H1 (cell line): ENCODE measurements at regions not wholly inside any gene's neighbourhood (a gene's known extent, or its start where the extent isn't known, plus 50 kb on each side); places are given as distances from the start of the nearest gene placed in this dataset.

Experiments used
- CTCF ChIA-PET: fragments of 300-600 bp; sonication (Branson Sonifier 250); formaldehyde crosslinking; loops from one replicate; lab custom pipeline; 2021; ENCODE audit not compliant: partially characterized antibody; lab: Charles Lee
- POLR2A ChIA-PET: fragments of 300-600 bp; sonication (Branson Sonifier 250); formaldehyde crosslinking; loops from one replicate; lab custom pipeline; 2021; ENCODE audit warnings: inconsistent platforms; ENCODE audit not compliant: partially characterized antibody; lab: Charles Lee
- DNase-seq, 2 experiments: peaks; one replicate each; pipeline versions ENCODE4 v3.0.0 to v3.0.0-alpha.2; 2010 to 2022; ENCODE audit warnings: low spot score in 2 of 2, low read depth in 1 of 2, mixed read lengths in 1 of 2
- FAIRE-seq: peaks from 2 replicates; lab custom pipeline; 2011; peaks lifted over from hg19 to GRCh38; lab: Jason Lieb, UNC
- H2AFZ ChIP-seq: 2 replicates; pipeline ENCODE4 v1.8.1; 2012; ENCODE audit warnings: low read length, inconsistent platforms
- H2AK5ac ChIP-seq: 2 replicates; pipeline ENCODE4 v1.6.1; 2013; ENCODE audit warnings: low read depth, low read length
- H2BK120ac ChIP-seq: replicated peaks from 2 replicates; pipeline ENCODE3; 2013; ENCODE audit warnings: low read depth, low read length, inconsistent platforms
- H2BK12ac ChIP-seq: 2 replicates; pipeline ENCODE4 v1.6.1; 2013; ENCODE audit warnings: low read depth, low read length
- H2BK15ac ChIP-seq: 2 replicates; pipeline ENCODE4 v1.6.1; 2013; ENCODE audit warnings: low read length
- H2BK20ac ChIP-seq: 2 replicates; pipeline ENCODE4 v1.6.1; 2013; ENCODE audit warnings: low read length
- H2BK5ac ChIP-seq: 2 replicates; pipeline ENCODE4 v1.6.1; 2013; ENCODE audit warnings: low read depth, low read length
- H3K14ac ChIP-seq: 2 replicates; pipeline ENCODE4 v1.6.1; 2013; ENCODE audit warnings: inconsistent platforms; ENCODE audit not compliant: insufficient read length
- H3K18ac ChIP-seq: 2 replicates; pipeline ENCODE4 v1.6.1; 2013; ENCODE audit warnings: low read length; ENCODE audit errors: extremely low read depth
- H3K23ac ChIP-seq: 2 replicates; pipeline ENCODE4 v1.6.1; 2013; ENCODE audit warnings: inconsistent platforms; ENCODE audit not compliant: insufficient read length
- H3K23me2 ChIP-seq: 2 replicates; pipeline ENCODE4 v1.6.1; 2013; ENCODE audit warnings: low read depth, low read length
- H3K27ac ChIP-seq: 2 replicates; pipeline ENCODE4 v1.6.1; 2011; ENCODE audit warnings: low read depth, low read length, inconsistent platforms
- H3K27me3 ChIP-seq, 4 experiments: replicated peaks in 1 of 4; 1 replicate in 1 of 4; 2 replicates in 3 of 4; pipeline versions ENCODE4 v1.6.1 to v1.8.1; 2011 to 2013; ENCODE audit warnings: low read length in 3 of 4, mild to moderate bottlenecking in 3 of 4, inconsistent platforms in 2 of 4, mixed read lengths in 2 of 4, moderate library complexity in 1 of 4; ENCODE audit not compliant: control insufficient read depth in 3 of 4, insufficient read depth in 3 of 4; ENCODE audit errors: extremely low read depth in 1 of 4
- H3K36me3 ChIP-seq, 4 experiments: 2 replicates each; pipeline versions ENCODE4 v1.6.1 to v1.8.1; 2011 to 2013; ENCODE audit warnings: mild to moderate bottlenecking in 4 of 4, low read length in 3 of 4, moderate library complexity in 2 of 4, control low read depth in 1 of 4, inconsistent platforms in 1 of 4; ENCODE audit not compliant: insufficient read depth in 4 of 4, control insufficient read depth in 2 of 4
- H3K4ac ChIP-seq: replicated peaks from 2 replicates; pipeline ENCODE3; 2013; ENCODE audit warnings: low read length, low read depth, mixed read lengths, inconsistent platforms; ENCODE audit not compliant: insufficient read length
- H3K4me1 ChIP-seq, 4 experiments: replicated peaks in 1 of 4; 1 replicate in 1 of 4; 2 replicates in 3 of 4; pipeline versions ENCODE4 v1.6.1 to v1.8.1; 2011 to 2013; ENCODE audit warnings: low read length in 3 of 4, inconsistent platforms in 2 of 4, mixed read lengths in 1 of 4; ENCODE audit not compliant: insufficient read depth in 4 of 4, control insufficient read depth in 3 of 4
- H3K4me2 ChIP-seq, 2 experiments: 2 replicates each; pipeline versions ENCODE4 v1.6.1 to v1.8.1; 2011 to 2013; ENCODE audit warnings: low read depth in 2 of 2, low read length in 2 of 2, control low read depth in 1 of 2, inconsistent platforms in 1 of 2, mild to moderate bottlenecking in 1 of 2; ENCODE audit not compliant: insufficient read depth in 1 of 2
- H3K4me3 ChIP-seq, 4 experiments: fragments of 200-600, 300-600 bp in 1 of 4; sonication (generic), shearing (Covaris generic), sonication (Bioruptor Twin) in 1 of 4; 2 replicates each; pipeline versions ENCODE4 v1.5.1 to v1.8.1; 2011 to 2016; ENCODE audit warnings: low read length in 4 of 4, low read depth in 3 of 4, control low read depth in 2 of 4, inconsistent platforms in 2 of 4, mild to moderate bottlenecking in 2 of 4, mixed read lengths in 1 of 4, moderate library complexity in 1 of 4; ENCODE audit not compliant: insufficient read depth in 2 of 4; ENCODE audit errors: extremely low read depth in 1 of 4
- H3K56ac ChIP-seq: replicated peaks from 2 replicates; pipeline ENCODE3; 2013; ENCODE audit warnings: low read depth, mild to moderate bottlenecking, mixed read lengths, low read length, inconsistent platforms; ENCODE audit not compliant: insufficient read length
- H3K79me1 ChIP-seq: 2 replicates; pipeline ENCODE4 v1.6.1; 2013; ENCODE audit warnings: low read depth, low read length, control low read depth
- H3K79me2 ChIP-seq, 2 experiments: 2 replicates each; pipeline versions ENCODE4 v1.6.1 to v1.8.1; 2012 to 2013; ENCODE audit warnings: low read length in 2 of 2, mild to moderate bottlenecking in 2 of 2, inconsistent platforms in 1 of 2; ENCODE audit not compliant: insufficient read depth in 2 of 2, control insufficient read depth in 1 of 2
- H3K9ac ChIP-seq, 4 experiments: replicated peaks in 1 of 4; 1 replicate in 1 of 4; 2 replicates in 3 of 4; pipeline versions ENCODE4 v1.6.1 to v1.8.1; 2011 to 2013; ENCODE audit warnings: low read depth in 3 of 4, low read length in 3 of 4, control low read depth in 2 of 4, mild to moderate bottlenecking in 2 of 4, moderate library complexity in 2 of 4, inconsistent platforms in 1 of 4; ENCODE audit errors: extremely low read depth in 1 of 4
- H3K9me3 ChIP-seq, 2 experiments: 2 replicates each; pipeline versions ENCODE4 v1.6.1 to v1.8.1; 2012 to 2013; ENCODE audit warnings: mild to moderate bottlenecking in 2 of 2, moderate library complexity in 2 of 2, control low read depth in 1 of 2, inconsistent platforms in 1 of 2, low read depth in 1 of 2, low read length in 1 of 2, mixed read lengths in 1 of 2; ENCODE audit not compliant: insufficient read depth in 2 of 2
- H4K20me1 ChIP-seq, 2 experiments: replicated peaks in 1 of 2; 2 replicates each; pipeline versions ENCODE3 to v1.8.1; 2011 to 2013; ENCODE audit warnings: inconsistent platforms in 2 of 2, low read length in 2 of 2, mild to moderate bottlenecking in 1 of 2; ENCODE audit not compliant: insufficient read depth in 2 of 2, control insufficient read depth in 1 of 2
- H4K5ac ChIP-seq: 2 replicates; pipeline ENCODE4 v1.6.1; 2013; ENCODE audit warnings: low read length, low read depth, mixed read lengths, inconsistent platforms; ENCODE audit not compliant: insufficient read length
- H4K8ac ChIP-seq: 2 replicates; pipeline ENCODE4 v1.8.0; 2013; ENCODE audit warnings: mild to moderate bottlenecking, moderate library complexity, low read length, inconsistent platforms; ENCODE audit not compliant: insufficient read depth; ENCODE audit errors: extremely low read depth
- H4K91ac ChIP-seq: replicated peaks from 2 replicates; pipeline ENCODE3; 2013; ENCODE audit warnings: low read length, mixed read lengths, inconsistent platforms; ENCODE audit not compliant: insufficient read length
- ATF2 ChIP-seq: IDR thresholded peaks from 2 replicates; pipeline ENCODE4 v1.6.1; 2012; ENCODE audit warnings: low read length, inconsistent platforms
- CBX8 ChIP-seq: fragments of 300-800, 300-1000 bp; sonication (generic); IDR thresholded peaks from 2 replicates; pipeline ENCODE4 v1.7.1; 2016; ENCODE audit warnings: low read depth, low read length, borderline replicate concordance
- CHD1 ChIP-seq: IDR thresholded peaks from 2 replicates; pipeline ENCODE4 v1.6.1; 2012; ENCODE audit warnings: low read depth, low read length, improper control_type of control experiment
- HDAC6 ChIP-seq: IDR thresholded peaks from one replicate; pipeline ENCODE4 v1.7.1; 2012; ENCODE audit warnings: low read depth, mild to moderate bottlenecking, inconsistent platforms, low read length, moderate library complexity
- NRF1 ChIP-seq: IDR thresholded peaks from 2 replicates; pipeline ENCODE4 v1.6.1; 2011; ENCODE audit warnings: mild to moderate bottlenecking, low read depth, low read length, improper control_type of control experiment
- PHF8 ChIP-seq: fragments of 200-600 bp; sonication (generic); conservative IDR thresholded peaks from 2 replicates; pipeline ENCODE4 v1.7.1; 2012; ENCODE audit warnings: low read depth, mild to moderate bottlenecking, inconsistent platforms, low read length, moderate library complexity
- RFX5 ChIP-seq: IDR thresholded peaks from 2 replicates; pipeline ENCODE4 v1.6.1; 2011; ENCODE audit warnings: low read depth, low read length, improper control_type of control experiment, borderline replicate concordance
- RNF2 ChIP-seq: fragments of 200-900, 300-1000 bp; sonication (generic); IDR thresholded peaks from 2 replicates; pipeline ENCODE4 v1.7.1; 2016; ENCODE audit warnings: borderline replicate concordance, low read depth, mild to moderate bottlenecking, antibody characterized with exemption, low read length; ENCODE audit not compliant: poor library complexity, severe bottlenecking; ENCODE audit errors: missing control alignments
- RXRA ChIP-seq: IDR thresholded peaks from 2 replicates; pipeline ENCODE4 v1.6.1; 2011; ENCODE audit warnings: low read depth, mild to moderate bottlenecking, low read length, moderate library complexity; ENCODE audit not compliant: insufficient read depth
- SIRT6 ChIP-seq: IDR thresholded peaks from one replicate; pipeline ENCODE4 v1.7.1; 2012; ENCODE audit warnings: low read length, inconsistent platforms
- SIX5 ChIP-seq: IDR thresholded peaks from 2 replicates; pipeline ENCODE4 v1.6.1; 2011; ENCODE audit warnings: mild to moderate bottlenecking, low read depth, low read length
- SP1 ChIP-seq: IDR thresholded peaks from 2 replicates; pipeline ENCODE4 v1.6.1; 2011; ENCODE audit warnings: low read depth, low read length
- SUZ12 ChIP-seq: fragments of 200-600 bp; sonication (generic); IDR thresholded peaks from 2 replicates; pipeline ENCODE4 v1.6.1; 2012; ENCODE audit warnings: mild to moderate bottlenecking, inconsistent platforms, low read length, moderate library complexity, mixed read lengths
- TCF12 ChIP-seq: IDR thresholded peaks from 2 replicates; pipeline ENCODE4 v1.6.1; 2011; ENCODE audit warnings: low read depth, mild to moderate bottlenecking, low read length
- WGBS, 2 experiments: shearing (Covaris generic) in 1 of 2; methylation state at CpG; one replicate each; pipeline versions ENCODE4 v1.1.6 to v1.1.7; 2013 to 2015; ENCODE audit warnings: low lambda C conversion rate in 2 of 2, mixed read lengths in 2 of 2, inconsistent platforms in 1 of 2, low coverage in 1 of 2, missing lambda C conversion rate in 1 of 2; ENCODE audit not compliant: insufficient replicate concordance in 2 of 2, insufficient coverage in 1 of 2, insufficient read length in 1 of 2; ENCODE audit errors: extremely low coverage in 1 of 2, missing lambda C conversion rate in 1 of 2; 5-methylcytosine and 5-hydroxymethylcytosine counted together

- H3K18ac ChIP-seq, result no peak overlapping the region
- H3K23me2 ChIP-seq, result no peaks in the 10 kb centered on the region
- no peak overlapping the region for H3K14ac ChIP-seq
- H2BK5ac ChIP-seq, result no peak overlapping the region
- no peaks in the 10 kb centered on the region for H3K9me3 ChIP-seq
- no peak overlapping the region for H4K8ac ChIP-seq
- DNase-seq, result no peak
- no peaks in the 10 kb centered on the region for H4K20me1 ChIP-seq
- no peak overlapping the region for H2AFZ ChIP-seq
- H3K79me1 ChIP-seq, result no peaks in the 10 kb centered on the region
- H3K4me3 ChIP-seq, result no peak overlapping the region
- no peak overlapping the region for H2BK120ac ChIP-seq
- no peaks in the 10 kb centered on the region for H3K36me3 ChIP-seq
- H3K9ac ChIP-seq, result no peak overlapping the region
- H2BK12ac ChIP-seq, result no peak overlapping the region
- ChIA-PET POLR2A (no interaction called here), CTCF (interaction anchor here (1.0 kb wide), 1 partner anchor 199 kb away, joined by 3 read pairs; no protein-coding TSS in a partner anchor)
- no peak overlapping the region for H3K4me2 ChIP-seq
- H2AK5ac ChIP-seq, result no peak overlapping the region
- no peak overlapping the region for H2BK15ac ChIP-seq
- H2BK20ac ChIP-seq, result no peak overlapping the region
- H3K4me1 ChIP-seq, result peaks cover 0 to 2% (median 0%) of the 10 kb centered on the region in 4 experiments; a peak in 2 of 7 replicates
- H3K79me2 ChIP-seq, result no peaks in the 10 kb centered on the region
- H3K27ac ChIP-seq, result no peak overlapping the region
- WGBS, 2 experiments, result 95% methylated on average over 4 of the region's 4 CpGs; no CpG with 5 or more reads in 1 of the 2 experiments
- H3K27me3 ChIP-seq, result no peaks in the 10 kb centered on the region
- no peak for FAIRE-seq
- no peak overlapping the region for H3K4ac ChIP-seq
- H4K91ac ChIP-seq, result no peak overlapping the region
- H3K23ac ChIP-seq, result no peak overlapping the region
- H4K5ac ChIP-seq, result no peak overlapping the region
- no peak overlapping the region for H3K56ac ChIP-seq
- no peak for TF ChIP-seq SIRT6
- TF ChIP-seq SUZ12, result no peak
- no peak for TF ChIP-seq RXRA
- no peak for TF ChIP-seq RFX5
- TF ChIP-seq PHF8, result no peak
- no peak for TF ChIP-seq TCF12
- no peak for TF ChIP-seq SIX5
- TF ChIP-seq ATF2, result no peak
- no peak for TF ChIP-seq SP1
- TF ChIP-seq CBX8, result no peak
- TF ChIP-seq NRF1, result no peak
- no peak for TF ChIP-seq HDAC6
- TF ChIP-seq CHD1, result no peak
- no peak for TF ChIP-seq RNF2
Measured at GRCh38 chr6:100262086-100262485, 202.6 kb downstream of the SIM1 start.
